ENCODE measurements at regions not wholly inside any gene's neighbourhood (a gene's known extent, or its start where the extent isn't known, plus 50 kb on each side); places are given as distances from the start of the nearest gene placed in this dataset.

DNA sequence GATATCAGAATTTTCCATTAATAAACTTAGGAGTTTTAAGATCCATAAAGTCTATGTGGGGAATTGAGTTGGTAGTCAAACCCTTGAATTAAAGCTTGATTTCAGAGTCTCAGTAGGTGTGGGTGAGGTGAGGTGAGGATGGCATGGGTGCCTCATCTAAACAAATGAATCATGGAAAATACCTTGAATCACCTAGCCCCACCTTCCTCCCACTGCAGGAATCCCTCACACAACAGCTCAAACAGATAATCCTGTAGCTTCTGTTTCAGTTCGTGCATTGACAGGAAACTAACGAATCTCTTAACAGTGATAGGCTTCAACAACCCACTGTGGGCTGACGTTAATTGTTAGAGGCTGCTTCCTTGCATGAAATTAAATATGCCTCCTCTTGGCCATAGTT lies 185.0 kb downstream of the SREK1 start:
- no peak for DNase-seq
- H3K27ac Mint-ChIP-seq = no peak overlapping the region
- peaks cover 15% of the 10 kb centered on the region for H3K4me1 Mint-ChIP-seq
- TF ChIP-seq, protein P1, sequence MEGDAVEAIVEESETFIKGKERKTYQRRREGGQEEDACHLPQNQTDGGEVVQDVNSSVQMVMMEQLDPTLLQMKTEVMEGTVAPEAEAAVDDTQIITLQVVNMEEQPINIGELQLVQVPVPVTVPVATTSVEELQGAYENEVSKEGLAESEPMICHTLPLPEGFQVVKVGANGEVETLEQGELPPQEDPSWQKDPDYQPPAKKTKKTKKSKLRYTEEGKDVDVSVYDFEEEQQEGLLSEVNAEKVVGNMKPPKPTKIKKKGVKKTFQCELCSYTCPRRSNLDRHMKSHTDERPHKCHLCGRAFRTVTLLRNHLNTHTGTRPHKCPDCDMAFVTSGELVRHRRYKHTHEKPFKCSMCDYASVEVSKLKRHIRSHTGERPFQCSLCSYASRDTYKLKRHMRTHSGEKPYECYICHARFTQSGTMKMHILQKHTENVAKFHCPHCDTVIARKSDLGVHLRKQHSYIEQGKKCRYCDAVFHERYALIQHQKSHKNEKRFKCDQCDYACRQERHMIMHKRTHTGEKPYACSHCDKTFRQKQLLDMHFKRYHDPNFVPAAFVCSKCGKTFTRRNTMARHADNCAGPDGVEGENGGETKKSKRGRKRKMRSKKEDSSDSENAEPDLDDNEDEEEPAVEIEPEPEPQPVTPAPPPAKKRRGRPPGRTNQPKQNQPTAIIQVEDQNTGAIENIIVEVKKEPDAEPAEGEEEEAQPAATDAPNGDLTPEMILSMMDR (conservative IDR thresholded peaks at IDR 0.05) = no peak
- H3K4me3 Mint-ChIP-seq = no peak overlapping the region
- Histone ChIP-seq H3K4me1 (ENCODE audit: control insufficient read depth, insufficient read depth, low read length) (peaks cover 6% of the 10 kb centered on the region), H3K27ac (ENCODE audit: low read depth, low read length) (no peak overlapping the region), H3K36me3 (ENCODE audit: control insufficient read depth, insufficient read depth, low read length) (no peaks in the 10 kb centered on the region), H3K9me3 (ENCODE audit: control insufficient read depth, low read length) (peaks cover 12% of the 10 kb centered on the region), H3K4me3 (ENCODE audit: low read length) (no peak overlapping the region), H3K27me3 (ENCODE audit: control insufficient read depth, insufficient read depth, low read length, poor library complexity, severe bottlenecking) (no peaks in the 10 kb centered on the region), H3K9ac (ENCODE audit: extremely low read depth, low read length, poor library complexity, severe bottlenecking) (no peak overlapping the region)
- H3K36me3 Mint-ChIP-seq (ENCODE audit: low read depth) = no peaks in the 10 kb centered on the region
- H3K27me3 Mint-ChIP-seq (ENCODE audit: insufficient read depth) = no peaks in the 10 kb centered on the region
- peaks cover 9% of the 10 kb centered on the region for H3K9me3 Mint-ChIP-seq
- WGBS, 2 experiments (ENCODE audit: insufficient coverage in 1 of 2, insufficient read length in 1 of 2) = 71 to 77% methylated on average over 3 of the region's 3 CpGs

DNA sequence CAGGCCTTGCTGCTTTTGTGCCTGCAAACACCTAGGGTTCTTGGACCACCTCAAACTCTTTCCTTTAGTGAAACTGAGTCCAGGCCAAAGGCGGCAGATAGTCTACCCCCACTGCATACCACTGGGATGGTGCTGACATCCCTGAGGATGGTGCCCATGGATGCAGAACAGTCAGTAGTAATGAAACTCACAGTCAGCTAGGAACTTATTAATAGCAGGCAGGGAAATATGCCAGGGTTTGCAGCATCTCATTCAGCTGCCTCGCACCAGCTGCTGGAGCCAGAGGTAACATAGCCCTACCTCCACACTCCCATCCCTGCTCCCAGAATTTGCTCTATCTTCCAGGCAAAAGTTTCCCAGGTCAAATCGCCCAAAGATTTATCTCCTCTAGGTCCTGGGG lies 189.1 kb downstream of the SREK1 start:
- Histone ChIP-seq H3K4me3 (ENCODE audit: low read length) (no peak overlapping the region), H3K27ac (ENCODE audit: low read depth, low read length) (no peak overlapping the region), H3K9me3 (ENCODE audit: control insufficient read depth, low read length) (peaks cover 12% of the 10 kb centered on the region), H3K4me1 (ENCODE audit: control insufficient read depth, insufficient read depth, low read length) (peaks cover 10% of the 10 kb centered on the region), H3K9ac (ENCODE audit: extremely low read depth, low read length, poor library complexity, severe bottlenecking) (no peak overlapping the region), H3K27me3 (ENCODE audit: control insufficient read depth, insufficient read depth, low read length, poor library complexity, severe bottlenecking) (no peaks in the 10 kb centered on the region), H3K36me3 (ENCODE audit: control insufficient read depth, insufficient read depth, low read length) (no peaks in the 10 kb centered on the region)
- Mint-ChIP-seq H3K4me1 (peaks cover 21% of the 10 kb centered on the region), H3K27me3 (ENCODE audit: insufficient read depth) (no peaks in the 10 kb centered on the region), H3K4me3 (no peak overlapping the region), H3K36me3 (ENCODE audit: low read depth) (no peaks in the 10 kb centered on the region), H3K9me3 (peaks cover 9% of the 10 kb centered on the region), H3K27ac (no peak overlapping the region)
- TF ChIP-seq, protein P1 (conservative IDR thresholded peaks at IDR 0.05) = no peak
- WGBS, 2 experiments (ENCODE audit: insufficient coverage in 1 of 2, insufficient read length in 1 of 2) = 90 to 100% methylated on average over 1 to 3 of the region's 3 CpGs
- DNase-seq = no peak

DNA sequence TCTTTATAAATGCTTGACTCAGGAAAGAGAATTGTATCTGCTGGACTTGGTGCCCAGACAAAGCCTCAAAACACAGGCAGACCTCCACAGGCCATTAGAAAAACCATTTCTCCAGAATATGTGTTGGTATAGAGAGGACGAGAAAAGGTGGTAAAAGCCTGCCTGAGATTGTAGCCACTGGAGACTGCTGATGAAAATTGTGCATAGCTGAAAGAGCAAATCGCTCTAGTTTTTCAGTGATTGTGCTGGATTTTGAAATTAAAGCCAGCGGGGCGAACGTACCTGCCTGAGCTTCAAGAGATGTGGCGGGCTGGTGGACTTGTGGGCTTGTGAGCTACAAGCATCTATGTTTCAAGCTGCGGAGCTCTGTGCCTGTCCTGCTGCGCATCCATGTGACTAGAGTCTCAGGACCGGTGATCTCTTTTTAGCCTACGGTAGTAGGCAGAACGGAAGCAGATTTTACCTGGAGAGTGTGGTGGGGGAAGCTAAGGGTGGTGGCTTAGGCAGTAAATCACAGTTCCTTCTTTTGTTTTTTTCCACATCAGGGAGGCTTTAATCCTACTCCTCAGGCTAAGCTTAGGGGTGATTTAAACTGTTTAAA lies 193.6 kb downstream of the SREK1 start:
- Histone ChIP-seq H3K9ac (ENCODE audit: extremely low read depth, low read length, poor library complexity, severe bottlenecking) (no peak overlapping the region), H3K27me3 (ENCODE audit: control insufficient read depth, insufficient read depth, low read length, poor library complexity, severe bottlenecking) (no peaks in the 10 kb centered on the region), H3K4me1 (ENCODE audit: control insufficient read depth, insufficient read depth, low read length) (peaks cover 3% of the 10 kb centered on the region), H3K36me3 (ENCODE audit: control insufficient read depth, insufficient read depth, low read length) (no peaks in the 10 kb centered on the region), H3K9me3 (ENCODE audit: control insufficient read depth, low read length) (no peaks in the 10 kb centered on the region), H3K4me3 (ENCODE audit: low read length) (no peak overlapping the region), H3K27ac (ENCODE audit: low read depth, low read length) (no peak overlapping the region)
- H3K4me1 Mint-ChIP-seq = peaks cover 13% of the 10 kb centered on the region
- H3K9me3 Mint-ChIP-seq = peaks cover 3% of the 10 kb centered on the region
- H3K36me3 Mint-ChIP-seq (ENCODE audit: low read depth) = no peaks in the 10 kb centered on the region
- no peak overlapping the region for H3K4me3 Mint-ChIP-seq
- WGBS, 2 experiments (ENCODE audit: insufficient coverage in 1 of 2, insufficient read length in 1 of 2) = 82 to 99% methylated on average over 6 to 11 of the region's 11 CpGs
- TF ChIP-seq, protein P1 (conservative IDR thresholded peaks at IDR 0.05) = no peak
- no peaks in the 10 kb centered on the region for H3K27me3 Mint-ChIP-seq (ENCODE audit: insufficient read depth)
- peak overlapping the region; percentile 81 for H3K27ac Mint-ChIP-seq
- peak; percentile 41 for DNase-seq

Data from endodermal cell (in vitro differentiated cells).